ENCODE measurements at regions not wholly inside any gene's neighbourhood (a gene's known extent, or its start where the extent isn't known, plus 50 kb on each side); places are given as distances from the start of the nearest gene placed in this dataset.
"Not testable (repeated sequence)": the region's sequence is repeated elsewhere in the genome, so short reads cannot be mapped to it uniquely, and the experiment has no call there.

DNA sequence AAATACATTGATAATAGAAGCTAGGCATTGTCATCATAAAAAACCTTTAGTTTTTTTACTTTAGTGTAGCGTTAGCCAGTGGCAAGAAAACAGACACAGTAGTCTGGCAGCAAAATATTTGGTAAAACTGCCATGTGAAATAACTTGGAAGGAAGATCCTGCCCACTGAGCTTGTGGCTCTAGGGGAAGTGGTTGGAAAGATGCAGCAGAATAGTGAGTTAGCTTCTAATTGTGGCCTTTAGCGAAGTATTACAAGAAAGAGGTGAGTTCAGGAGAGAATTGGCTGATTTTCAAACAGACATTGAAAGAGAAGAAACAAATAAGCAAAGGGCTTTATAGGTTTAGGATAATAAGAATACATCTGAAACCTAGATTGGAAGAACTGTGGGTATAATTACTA is 1887.8 kb upstream of the CELF4 start:
- no peak for DNase-seq

GRCh38 chr18:39450958-39451357 is 1885.4 kb upstream of the CELF4 start:
- no peak for DNase-seq

DNA sequence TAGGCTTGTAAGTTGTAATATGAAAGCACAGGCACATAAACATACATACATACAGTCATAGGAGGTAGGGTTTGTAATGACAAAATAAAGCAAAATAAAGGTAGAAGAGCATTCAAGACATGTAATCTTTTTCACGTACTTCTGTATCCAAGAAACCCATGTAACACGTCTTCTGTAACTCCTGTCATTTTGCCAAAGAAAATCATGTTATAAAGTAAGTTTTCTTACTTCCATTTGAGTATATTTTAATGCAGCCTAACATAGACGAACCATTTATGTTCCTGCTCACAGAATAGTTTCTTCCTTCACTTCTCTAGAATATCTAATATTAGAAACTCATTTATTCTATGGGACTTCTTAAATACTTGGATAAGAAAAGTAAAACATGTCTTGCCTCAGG is 1884.0 kb upstream of the CELF4 start:
- no peak for DNase-seq

- DNase-seq, result no peak
Observed at GRCh38 chr18:39448942-39449341, 1883.3 kb upstream of the CELF4 start.

GRCh38 chr18:39444957-39445356 is 1879.4 kb upstream of the CELF4 start:
- not testable (repeated sequence) for DNase-seq

DNA sequence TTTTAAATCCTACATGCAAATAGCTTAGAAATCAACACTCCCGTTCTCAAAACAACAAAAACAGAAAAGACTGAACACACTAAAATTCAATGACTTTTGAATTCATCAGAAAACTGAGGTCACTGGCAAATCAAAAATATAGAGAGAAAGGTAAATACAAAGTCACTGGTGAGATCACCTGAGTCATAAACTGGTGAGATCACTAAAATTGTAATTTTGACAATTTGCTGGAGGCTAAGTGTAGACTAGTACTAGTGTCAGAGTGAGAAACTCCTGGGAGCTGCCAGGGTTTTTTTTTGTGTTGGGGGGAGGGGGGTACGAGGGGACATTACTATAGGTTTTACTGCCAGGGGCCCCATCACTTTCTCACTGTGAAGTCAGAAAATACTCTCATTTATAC is 1876.0 kb upstream of the CELF4 start:
- DNase-seq, result no peak

- DNase-seq, result no peak
Observed at GRCh38 chr18:39435996-39436395, 1870.4 kb upstream of the CELF4 start.

- DNase-seq, result no peak
Observed at GRCh38 chr18:39435209-39435608, 1869.6 kb upstream of the CELF4 start.

- DNase-seq, result no peak
Observed at GRCh38 chr18:39434223-39434920, 1868.8 kb upstream of the CELF4 start.

- DNase-seq, result no peak
Observed at GRCh38 chr18:39425172-39425850, 1859.7 kb upstream of the CELF4 start.

DNA sequence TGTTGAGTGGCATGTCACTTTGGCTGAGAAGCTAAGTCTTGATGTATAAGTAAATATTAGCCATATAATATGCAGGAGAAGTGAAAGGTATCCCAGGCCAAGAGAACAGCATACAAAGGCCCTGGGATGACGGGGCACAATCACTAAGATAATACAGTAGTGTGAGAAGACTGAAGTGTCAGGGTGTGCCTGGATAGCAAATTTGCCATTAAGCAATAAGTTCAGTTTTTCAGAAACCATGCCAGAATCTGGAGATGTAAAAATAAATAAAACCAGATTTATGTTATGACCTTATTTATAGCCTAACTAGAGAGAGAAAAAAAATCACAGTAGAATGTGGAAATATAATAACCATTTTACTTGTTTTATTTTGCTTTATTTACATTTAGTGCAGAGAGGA is 1858.7 kb upstream of the CELF4 start:
- DNase-seq, result no peak

GRCh38 chr18:39421276-39421675 is 1855.7 kb upstream of the CELF4 start:
- no peak for DNase-seq

DNA sequence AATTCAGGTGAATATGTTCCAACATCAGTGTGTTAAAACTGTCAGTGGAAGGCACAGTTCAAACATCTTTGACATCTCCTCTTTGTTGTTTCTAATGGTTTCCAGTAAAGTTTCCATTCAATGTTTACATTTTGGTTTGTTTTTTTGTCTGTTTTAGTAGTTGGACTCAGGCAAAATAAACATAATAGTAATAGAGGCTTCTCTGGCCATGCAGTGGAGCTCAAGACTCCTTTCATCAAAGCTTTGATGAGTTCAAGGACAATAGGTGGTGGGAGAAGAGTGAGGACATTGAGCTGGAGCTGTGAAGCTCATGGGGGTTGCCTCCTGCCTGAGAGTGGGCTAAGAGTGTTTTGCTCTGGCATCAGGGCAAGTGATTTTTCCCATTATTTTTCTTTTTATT is 1853.7 kb upstream of the CELF4 start:
- no peak for DNase-seq

DNA sequence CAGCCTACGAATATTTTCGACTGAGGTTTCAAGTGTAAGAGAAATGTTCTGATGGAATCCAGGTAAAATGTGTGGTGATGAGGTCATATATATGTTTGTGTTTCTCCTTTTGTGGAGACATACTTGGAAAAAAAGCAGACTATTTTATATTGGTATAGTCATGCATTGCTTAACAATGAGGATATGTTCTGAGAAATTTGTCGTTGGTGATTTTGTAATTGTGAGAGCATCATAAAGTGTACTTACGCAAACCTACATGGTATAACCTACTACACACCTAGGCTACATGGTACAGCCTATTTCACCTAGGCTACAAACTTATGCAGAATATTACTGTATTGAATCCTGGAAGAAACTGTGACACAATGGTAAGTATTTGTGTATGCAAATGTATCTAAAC is 1849.9 kb upstream of the CELF4 start:
- no peak for DNase-seq

DNA sequence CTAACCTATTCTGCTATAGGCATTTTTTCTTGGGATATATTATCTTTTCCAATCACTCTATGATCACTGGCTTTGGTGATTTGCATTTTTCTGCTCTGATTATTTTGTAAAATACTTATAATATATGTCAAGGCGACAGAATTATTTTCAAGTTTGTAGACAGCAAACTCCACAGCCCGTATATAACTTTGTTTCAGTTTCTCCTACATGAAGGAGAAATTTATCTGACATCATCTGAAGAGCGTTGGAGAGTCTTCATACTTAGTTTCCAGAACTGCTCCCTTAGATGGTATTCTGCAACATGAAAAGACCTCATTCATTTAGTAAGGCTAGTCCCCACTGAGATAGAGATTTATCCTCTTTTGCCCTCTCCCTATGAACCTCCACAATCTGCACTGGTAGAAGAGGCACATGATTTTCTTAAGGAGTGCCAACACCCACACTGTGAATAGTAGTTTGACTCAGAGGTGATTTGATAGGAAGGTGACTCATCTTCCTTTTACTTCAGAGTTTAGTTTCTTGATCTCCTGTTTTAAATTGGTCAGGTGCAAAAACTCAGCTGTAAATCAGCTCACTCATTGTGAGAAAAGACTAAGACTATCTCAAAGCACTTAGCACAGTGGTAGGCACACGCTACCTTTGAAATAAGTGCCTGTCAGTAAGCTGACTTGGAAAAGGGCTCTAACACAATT is 1848.6 kb upstream of the CELF4 start:
- DNase-seq, result no peak

GRCh38 chr18:39406941-39407340 is 1841.3 kb upstream of the CELF4 start:
- DNase-seq, result no peak

- no peak for DNase-seq
Observed at GRCh38 chr18:39403121-39403520, 1837.5 kb upstream of the CELF4 start.

- no peak for DNase-seq
Observed at GRCh38 chr18:39399662-39400061, 1834.1 kb upstream of the CELF4 start.

GRCh38 chr18:39396168-39396567 is 1830.6 kb upstream of the CELF4 start:
- DNase-seq, result no peak

GRCh38 chr18:39389800-39390379 is 1824.3 kb upstream of the CELF4 start:
- no peak for DNase-seq

GRCh38 chr18:39380866-39381265 is 1815.3 kb upstream of the CELF4 start:
- DNase-seq, result no peak

DNA sequence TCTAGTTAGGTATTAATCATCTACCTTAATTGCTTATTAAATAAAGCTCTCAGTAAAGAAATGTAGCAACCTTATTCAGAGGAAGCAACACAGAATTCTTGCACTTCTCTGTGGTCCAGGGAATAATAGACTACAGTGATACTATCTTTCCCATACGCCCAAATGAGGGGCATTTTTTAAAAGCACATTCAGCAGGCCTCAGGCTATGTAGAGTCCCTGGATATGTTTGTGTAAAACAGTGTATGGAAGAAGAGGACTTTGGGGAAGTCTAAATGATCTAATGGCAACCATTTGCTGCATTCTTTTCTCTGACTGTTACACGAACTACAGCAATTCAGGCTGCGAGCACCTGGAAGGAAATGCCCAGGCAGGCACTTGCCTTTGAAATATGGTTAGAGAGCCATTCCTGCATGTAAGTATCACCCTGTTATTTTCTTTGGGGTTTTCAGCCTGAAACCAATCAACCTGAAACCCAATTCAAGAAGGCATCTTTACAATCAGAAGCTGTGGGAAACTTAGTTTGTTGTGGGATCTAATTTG is 1814.7 kb upstream of the CELF4 start:
- no peak for DNase-seq

DNA sequence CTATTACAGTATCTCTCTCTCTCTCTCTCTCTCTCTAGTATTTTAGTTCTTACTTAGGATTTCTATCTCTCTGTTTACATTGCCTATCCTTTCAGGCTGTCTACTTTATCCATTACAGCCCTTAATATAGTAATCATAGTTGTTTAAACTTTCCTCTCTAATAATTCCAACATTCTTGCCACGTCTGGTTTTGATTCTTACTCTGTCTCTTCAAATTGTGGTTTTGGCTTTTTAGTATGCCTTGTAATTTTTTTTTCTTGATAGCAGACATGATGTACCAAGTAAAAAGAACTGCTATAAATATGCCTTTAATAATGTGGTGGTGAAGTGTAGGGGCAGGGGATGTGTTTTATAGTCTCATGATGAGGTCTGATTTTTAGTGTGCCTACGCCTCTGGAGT is 1809.5 kb upstream of the CELF4 start:
- DNase-seq, result no peak

DNA sequence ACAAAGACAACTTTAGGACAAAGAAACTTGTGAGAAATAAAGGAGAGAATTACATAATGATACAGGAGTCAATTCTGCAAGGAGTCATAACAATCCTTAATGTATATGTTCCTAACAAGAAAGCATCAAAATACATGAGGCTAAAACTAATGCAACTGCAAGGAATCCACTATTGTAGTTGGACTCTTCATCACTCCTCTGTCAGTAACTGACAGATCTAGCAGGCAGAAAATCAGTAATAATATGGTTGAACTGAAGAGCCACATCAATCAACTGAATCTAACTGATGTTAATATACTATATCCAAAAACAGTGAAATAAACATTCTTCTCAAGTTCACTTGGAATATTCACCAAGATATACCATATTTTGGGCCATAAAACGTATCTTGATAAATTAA is 1806.4 kb upstream of the CELF4 start:
- DNase-seq, result no peak
